DOHH2 (cell line): ENCODE measurements at regions not wholly inside any gene's neighbourhood (a gene's known extent, or its start where the extent isn't known, plus 50 kb on each side); places are given as distances from the start of the nearest gene placed in this dataset.

Source experiments
- H3F3A ChIP-seq: fragments of 200-600 bp; sonication (generic), shearing (Covaris generic); 2 replicates; pipeline ENCODE4 v1.6.0; 2016; ENCODE audit warnings: antibody characterized with exemption, mild to moderate bottlenecking; ENCODE audit not compliant: control insufficient read depth, insufficient read depth
- H3K27ac ChIP-seq: fragments of 200-600 bp; sonication (generic); 2 replicates; pipeline ENCODE4 v1.5.1; 2014; ENCODE audit warnings: low read depth, mild to moderate bottlenecking, low read length, moderate library complexity
- H3K27me3 ChIP-seq: fragments of 200-600 bp; sonication (generic); 2 replicates; pipeline ENCODE4 v1.6.1; 2014; ENCODE audit warnings: mild to moderate bottlenecking, low read length, mixed read lengths; ENCODE audit not compliant: control insufficient read depth
- H3K36me3 ChIP-seq: fragments of 200-600 bp; sonication (generic); 2 replicates; pipeline ENCODE4 v1.6.1; 2014; ENCODE audit warnings: mild to moderate bottlenecking, low read length, moderate library complexity, mixed read lengths; ENCODE audit not compliant: control insufficient read depth
- H3K4me1 ChIP-seq: fragments of 200-600 bp; sonication (generic); 2 replicates; pipeline ENCODE4 v1.6.1; 2014; ENCODE audit warnings: mild to moderate bottlenecking, low read length, mixed read lengths; ENCODE audit not compliant: control insufficient read depth
- H3K4me2 ChIP-seq: fragments of 200-600 bp; sonication (generic); 2 replicates; pipeline ENCODE4 v1.6.0; 2014; ENCODE audit warnings: mild to moderate bottlenecking, low read length, moderate library complexity
- H3K4me3 ChIP-seq: fragments of 200-600 bp; sonication (generic); 2 replicates; pipeline ENCODE4 v1.5.1; 2014; ENCODE audit warnings: mild to moderate bottlenecking, low read length, mixed read lengths
- H3K79me2 ChIP-seq: fragments of 200-600 bp; sonication (generic); 2 replicates; pipeline ENCODE4 v1.6.1; 2014; ENCODE audit warnings: mild to moderate bottlenecking, low read length, mixed read lengths; ENCODE audit not compliant: control insufficient read depth
- H3K9me2 ChIP-seq: fragments of 200-600 bp; sonication (generic); replicated peaks from 2 replicates; pipeline ENCODE4 v1.6.1; 2014; ENCODE audit warnings: mild to moderate bottlenecking, low read length, mixed read lengths; ENCODE audit not compliant: control insufficient read depth
- H3K9me3 ChIP-seq: fragments of 200-600 bp; sonication (generic); 2 replicates; pipeline ENCODE4 v1.6.1; 2014; ENCODE audit warnings: antibody characterized with exemption, low read length, mixed read lengths; ENCODE audit not compliant: control insufficient read depth, insufficient read depth
- H4K20me1 ChIP-seq: fragments of 200-600 bp; sonication (generic); 2 replicates; pipeline ENCODE4 v1.6.0; 2014; ENCODE audit warnings: low read depth, mild to moderate bottlenecking, antibody characterized with exemption, low read length, moderate library complexity; ENCODE audit not compliant: control insufficient read depth, insufficient read depth
- EZH2phosphoT487 ChIP-seq: fragments of 200-600 bp; sonication (generic); IDR thresholded peaks from 2 replicates; pipeline ENCODE4 v1.6.1; 2017; ENCODE audit warnings: borderline replicate concordance, mild to moderate bottlenecking, antibody characterized with exemption, low read length, moderate library complexity, mixed read lengths
- TF ChIP-seq, protein P1 (sequence below): fragments of 200-600 bp; sonication (generic); IDR thresholded peaks from one replicate; pipeline ENCODE4 v1.5.1; 2014; ENCODE audit warnings: antibody characterized with exemption, mild to moderate bottlenecking, low read depth, low read length; ENCODE audit not compliant: poor library complexity, severe bottlenecking

DNA sequence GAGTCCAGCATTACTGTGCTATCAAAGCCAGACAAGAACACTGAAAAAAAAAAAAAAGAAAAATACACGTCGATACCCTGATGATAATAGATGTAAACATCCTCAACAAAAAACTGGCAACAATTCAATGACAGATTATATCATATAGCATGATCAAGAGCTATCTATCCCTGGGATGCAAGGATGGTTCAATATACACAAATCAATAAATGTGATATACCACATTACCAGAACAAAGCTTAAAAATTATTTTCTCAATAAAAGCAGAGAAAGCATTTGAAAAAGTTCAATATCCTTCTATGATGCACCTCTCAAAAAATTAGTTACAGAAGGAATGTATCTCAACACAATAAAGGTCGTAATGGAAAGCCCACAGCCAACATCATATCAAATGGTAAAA, 332.8 kb upstream of the MMADHC start:
- H3K36me3 ChIP-seq = no peaks in the 10 kb centered on the region
- H3F3A ChIP-seq = no peaks in the 10 kb centered on the region
- no peak overlapping the region for H3K27ac ChIP-seq

GRCh38 chr2:149915151-149915550, 327.6 kb upstream of the MMADHC start:
- Histone ChIP-seq H3K4me2 (no peak overlapping the region), H4K20me1 (no peaks in the 10 kb centered on the region), H3K4me3 (no peak overlapping the region), H3K79me2 (no peaks in the 10 kb centered on the region), H3F3A (no peaks in the 10 kb centered on the region), H3K27me3 (no peaks in the 10 kb centered on the region), H3K9me3 (no peaks in the 10 kb centered on the region), H3K36me3 (no peaks in the 10 kb centered on the region), H3K9me2 (no peaks in the 10 kb centered on the region), H3K27ac (no peak overlapping the region), H3K4me1 (no peaks in the 10 kb centered on the region)
- TF ChIP-seq, protein P1, sequence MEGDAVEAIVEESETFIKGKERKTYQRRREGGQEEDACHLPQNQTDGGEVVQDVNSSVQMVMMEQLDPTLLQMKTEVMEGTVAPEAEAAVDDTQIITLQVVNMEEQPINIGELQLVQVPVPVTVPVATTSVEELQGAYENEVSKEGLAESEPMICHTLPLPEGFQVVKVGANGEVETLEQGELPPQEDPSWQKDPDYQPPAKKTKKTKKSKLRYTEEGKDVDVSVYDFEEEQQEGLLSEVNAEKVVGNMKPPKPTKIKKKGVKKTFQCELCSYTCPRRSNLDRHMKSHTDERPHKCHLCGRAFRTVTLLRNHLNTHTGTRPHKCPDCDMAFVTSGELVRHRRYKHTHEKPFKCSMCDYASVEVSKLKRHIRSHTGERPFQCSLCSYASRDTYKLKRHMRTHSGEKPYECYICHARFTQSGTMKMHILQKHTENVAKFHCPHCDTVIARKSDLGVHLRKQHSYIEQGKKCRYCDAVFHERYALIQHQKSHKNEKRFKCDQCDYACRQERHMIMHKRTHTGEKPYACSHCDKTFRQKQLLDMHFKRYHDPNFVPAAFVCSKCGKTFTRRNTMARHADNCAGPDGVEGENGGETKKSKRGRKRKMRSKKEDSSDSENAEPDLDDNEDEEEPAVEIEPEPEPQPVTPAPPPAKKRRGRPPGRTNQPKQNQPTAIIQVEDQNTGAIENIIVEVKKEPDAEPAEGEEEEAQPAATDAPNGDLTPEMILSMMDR = no peak
- no peak for TF ChIP-seq EZH2phosphoT487

More for the DNA sequence above, 332.8 kb upstream of the MMADHC start:
- no peaks in the 10 kb centered on the region for H3K27me3 ChIP-seq
- no peaks in the 10 kb centered on the region for H3K79me2 ChIP-seq
- no peaks in the 10 kb centered on the region for H3K9me3 ChIP-seq
- TF ChIP-seq EZH2phosphoT487 = no peak
- TF ChIP-seq, protein P1 = no peak
- H3K4me1 ChIP-seq = no peaks in the 10 kb centered on the region
- H3K9me2 ChIP-seq = no peaks in the 10 kb centered on the region
- no peaks in the 10 kb centered on the region for H4K20me1 ChIP-seq
- no peak overlapping the region for H3K4me3 ChIP-seq
- H3K4me2 ChIP-seq = no peak overlapping the region

DNA sequence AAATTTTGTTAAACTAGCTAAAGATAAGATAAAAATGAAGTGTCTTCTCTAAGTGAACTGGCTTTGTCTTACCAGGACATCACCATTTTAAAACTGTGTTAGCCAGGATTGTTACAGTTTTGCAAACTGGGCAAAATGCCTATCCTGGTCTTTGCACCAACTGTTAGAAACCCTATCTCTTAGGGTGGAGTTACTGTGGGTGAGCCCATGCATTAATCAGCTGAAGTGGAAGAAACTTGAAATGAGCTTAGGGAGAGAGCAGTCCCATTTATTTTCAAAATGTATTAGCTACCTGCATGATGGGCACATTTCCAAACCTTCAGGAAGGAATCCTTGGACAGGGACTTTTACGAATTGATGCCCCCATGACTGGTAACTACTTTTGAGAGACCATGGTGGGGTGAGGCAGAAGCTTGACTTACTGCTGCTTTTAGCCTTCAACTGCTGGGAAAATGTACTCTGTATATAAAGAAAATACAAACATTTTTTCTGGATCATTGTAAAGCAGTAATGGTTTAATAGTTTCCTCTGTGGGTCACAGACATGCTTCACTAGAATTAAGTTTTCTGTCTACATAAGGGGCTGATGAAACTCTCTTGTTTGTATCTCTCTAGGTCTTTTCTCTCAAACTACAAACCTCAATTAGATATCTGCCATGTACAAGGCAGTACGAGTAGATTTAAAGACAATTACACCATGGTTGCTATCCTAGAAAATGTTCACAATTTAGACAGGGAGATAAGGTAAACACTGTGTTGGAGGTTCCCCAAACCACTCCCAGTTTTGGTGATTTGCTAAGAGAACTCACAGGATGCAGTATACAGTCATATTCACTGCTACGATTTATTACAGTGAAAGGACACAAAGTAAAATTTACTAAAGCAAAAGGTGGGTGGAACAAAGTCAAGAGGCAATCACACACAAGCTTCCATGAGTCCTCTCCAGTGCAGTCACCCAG, 321.4 kb upstream of the MMADHC start:
- Histone ChIP-seq H3K79me2 (no peaks in the 10 kb centered on the region), H3F3A (no peaks in the 10 kb centered on the region), H3K27ac (no peak overlapping the region), H3K27me3 (no peaks in the 10 kb centered on the region), H4K20me1 (no peaks in the 10 kb centered on the region), H3K4me2 (no peak overlapping the region), H3K9me3 (no peaks in the 10 kb centered on the region), H3K4me1 (no peaks in the 10 kb centered on the region), H3K4me3 (no peak overlapping the region), H3K9me2 (no peaks in the 10 kb centered on the region), H3K36me3 (no peaks in the 10 kb centered on the region)
- no peak for TF ChIP-seq EZH2phosphoT487
- TF ChIP-seq, protein P1 = no peak
